BE2C (cell line): ENCODE measurements at regions not wholly inside any gene's neighbourhood (a gene's known extent, or its start where the extent isn't known, plus 50 kb on each side); places are given as distances from the start of the nearest gene placed in this dataset.
A peak's percentile ranks its signal among the peaks of the same experiment; 100 is the strongest.

Experiments
- DNase-seq: peaks from one replicate; pipeline ENCODE4 v3.0.0-alpha.2; 2020
- H3K27me3 ChIP-seq: fragments of 250-450 bp; sonication (Bioruptor Pico); 2 replicates; pipeline ENCODE4 v1.5.1; 2020; ENCODE audit warnings: mild to moderate bottlenecking
- H3K36me3 ChIP-seq: fragments of 250-450 bp; sonication (Bioruptor Pico); 2 replicates; pipeline ENCODE4 v1.5.1; 2020; ENCODE audit warnings: mild to moderate bottlenecking
- H3K4me1 ChIP-seq: fragments of 250-450 bp; sonication (Bioruptor Pico); 2 replicates; pipeline ENCODE4 v1.5.1; 2020
- H3K4me3 ChIP-seq: 2 replicates; pipeline ENCODE4 v1.5.1; 2011; ENCODE audit warnings: low read depth, low read length
- H3K9me3 ChIP-seq: fragments of 250-450 bp; sonication (Bioruptor Pico); 2 replicates; pipeline ENCODE4 v1.5.1; 2020
- CTCF ChIP-seq: IDR thresholded peaks from 2 replicates; pipeline ENCODE4 v1.5.1; 2012; ENCODE audit warnings: mild to moderate bottlenecking, low read depth, low read length

- H3K27me3 ChIP-seq = no peaks in the 10 kb centered on the region
- H3K4me3 ChIP-seq = peak overlapping the region; percentile 58
- no peak for TF ChIP-seq CTCF
- H3K36me3 ChIP-seq = no peaks in the 10 kb centered on the region
- H3K9me3 ChIP-seq = no peaks in the 10 kb centered on the region
- H3K4me1 ChIP-seq = no peaks in the 10 kb centered on the region
- DNase-seq = no peak
Measured at GRCh38 chr17:36807496-36808179, 129.6 kb upstream of the LHX1 start.

- peak overlapping the region; percentile 58 for H3K4me3 ChIP-seq
- no peaks in the 10 kb centered on the region for H3K36me3 ChIP-seq
- no peaks in the 10 kb centered on the region for H3K9me3 ChIP-seq
- no peaks in the 10 kb centered on the region for H3K4me1 ChIP-seq
- peak; percentile 70 for DNase-seq
- H3K27me3 ChIP-seq = no peaks in the 10 kb centered on the region
- TF ChIP-seq CTCF = no peak
Measured at GRCh38 chr17:36808180-36808661, 129.1 kb upstream of the LHX1 start.

- no peaks in the 10 kb centered on the region for H3K4me1 ChIP-seq
- no peak for TF ChIP-seq CTCF
- no peak overlapping the region for H3K4me3 ChIP-seq
- no peaks in the 10 kb centered on the region for H3K9me3 ChIP-seq
- no peaks in the 10 kb centered on the region for H3K36me3 ChIP-seq
- no peaks in the 10 kb centered on the region for H3K27me3 ChIP-seq
- no peak for DNase-seq
Measured at GRCh38 chr17:36812762-36813161, 124.5 kb upstream of the LHX1 start.

- no peaks in the 10 kb centered on the region for H3K27me3 ChIP-seq
- H3K36me3 ChIP-seq = no peaks in the 10 kb centered on the region
- no peak for TF ChIP-seq CTCF
- no peak for DNase-seq
- H3K9me3 ChIP-seq = no peaks in the 10 kb centered on the region
- no peaks in the 10 kb centered on the region for H3K4me1 ChIP-seq
- no peak overlapping the region for H3K4me3 ChIP-seq
Measured at GRCh38 chr17:36813357-36813756, 123.9 kb upstream of the LHX1 start.

GRCh38 chr17:36813957-36814563 is 123.2 kb upstream of the LHX1 start:
- DNase-seq = no peak
- Histone ChIP-seq H3K9me3 (no peaks in the 10 kb centered on the region), H3K36me3 (no peaks in the 10 kb centered on the region), H3K4me3 (no peak overlapping the region), H3K27me3 (no peaks in the 10 kb centered on the region), H3K4me1 (no peaks in the 10 kb centered on the region)
- TF ChIP-seq CTCF = no peak

GRCh38 chr17:36814958-36815357 is 122.3 kb upstream of the LHX1 start:
- no peaks in the 10 kb centered on the region for H3K9me3 ChIP-seq
- no peak overlapping the region for H3K4me3 ChIP-seq
- H3K36me3 ChIP-seq = no peaks in the 10 kb centered on the region
- TF ChIP-seq CTCF = no peak
- H3K27me3 ChIP-seq = no peaks in the 10 kb centered on the region
- DNase-seq = no peak
- no peaks in the 10 kb centered on the region for H3K4me1 ChIP-seq
